WTC11 (cell line): ENCODE measurements at regions not wholly inside any gene's neighbourhood (a gene's known extent, or its start where the extent isn't known, plus 50 kb on each side); places are given as distances from the start of the nearest gene placed in this dataset.

Source experiments
- ATF2 ChIP-seq: sonication (generic); formaldehyde crosslinking; IDR thresholded peaks from 2 replicates; pipeline ENCODE4 v1.8.1; 2022; ENCODE audit warnings: low read depth, missing genetic modification reagents, borderline replicate concordance
- ATF3 ChIP-seq: sonication (generic); formaldehyde crosslinking; conservative IDR thresholded peaks from 2 replicates; pipeline ENCODE4 v1.8.1; 2022; ENCODE audit warnings: mild to moderate bottlenecking, missing genetic modification reagents
- CTCF ChIP-seq: fragments of 200-600 bp; IDR thresholded peaks from 2 replicates; pipeline ENCODE4 v1.8.0; 2022; ENCODE audit warnings: antibody characterized with exemption
- FOXP1 ChIP-seq: sonication (generic); formaldehyde crosslinking; IDR thresholded peaks from 2 replicates; pipeline ENCODE4 v1.8.0; 2022; ENCODE audit warnings: missing genetic modification reagents, mild to moderate bottlenecking, moderate library complexity, borderline replicate concordance
- GABPB1 ChIP-seq: sonication (generic); formaldehyde crosslinking; IDR thresholded peaks from 2 replicates; pipeline ENCODE4 v1.8.1; 2023; ENCODE audit warnings: mild to moderate bottlenecking, missing genetic modification reagents
- HMGXB4 ChIP-seq: sonication (generic); formaldehyde crosslinking; IDR thresholded peaks from 2 replicates; pipeline ENCODE4 v1.8.1; 2023; ENCODE audit warnings: mild to moderate bottlenecking, moderate library complexity, missing genetic modification reagents
- MAX ChIP-seq: sonication (generic); formaldehyde crosslinking; IDR thresholded peaks from 2 replicates; pipeline ENCODE4 v1.8.0; 2022; ENCODE audit warnings: mild to moderate bottlenecking, missing genetic modification reagents
- NR3C1 ChIP-seq: sonication (generic); formaldehyde crosslinking; conservative IDR thresholded peaks from 2 replicates; pipeline ENCODE4 v1.8.1; 2023; ENCODE audit warnings: low read depth, mild to moderate bottlenecking, missing genetic modification reagents
- SMAD3 ChIP-seq: sonication (generic); formaldehyde crosslinking; IDR thresholded peaks from 2 replicates; pipeline ENCODE4 v1.8.0; 2022; ENCODE audit warnings: missing genetic modification reagents, mild to moderate bottlenecking, borderline replicate concordance
- SP1 ChIP-seq: sonication (generic); formaldehyde crosslinking; conservative IDR thresholded peaks from 2 replicates; pipeline ENCODE4 v1.8.1; 2022; ENCODE audit warnings: missing genetic modification reagents
- ZNF317 ChIP-seq: sonication (generic); formaldehyde crosslinking; IDR thresholded peaks from 2 replicates; pipeline ENCODE4 v1.8.1; 2023; ENCODE audit warnings: low read depth, mild to moderate bottlenecking, moderate library complexity, missing genetic modification reagents, borderline replicate concordance

- TF ChIP-seq ZNF317 (CRISPR knock-in tag) (no peak), SP1 (CRISPR knock-in tag) (no peak), MAX (CRISPR knock-in tag) (no peak), NR3C1 (CRISPR knock-in tag) (no peak), SMAD3 (no peak), CTCF (no peak), GABPB1 (CRISPR knock-in tag) (no peak), HMGXB4 (CRISPR knock-in tag) (no peak), ATF3 (CRISPR knock-in tag) (no peak), FOXP1 (CRISPR knock-in tag) (no peak), ATF2 (no peak)
These were observed 542.8 kb downstream of the CDH26 start for GRCh38 chr20:60501048-60501447.
